ENCODE measurements at regions not wholly inside any gene's neighbourhood (a gene's known extent, or its start where the extent isn't known, plus 50 kb on each side); places are given as distances from the start of the nearest gene placed in this dataset.
A peak's percentile ranks its signal among the peaks of the same experiment; 100 is the strongest.

GRCh38 chr4:41318839-41319530, 62.3 kb downstream of the UCHL1 start:
- no peak for TF ChIP-seq CTCF (IDR thresholded peaks at IDR 0.05; ENCODE audit: control insufficient read depth, extremely low read depth, insufficient read depth)
- H3K4me3 ChIP-seq (ENCODE audit: low read depth, low read length), result peak overlapping the region; percentile 24; the same call in 1 of the 2 replicates
- DNase-seq (ENCODE audit: low read depth), result peak; percentile 99

GRCh38 chr4:41319553-41319952, 62.8 kb downstream of the UCHL1 start:
- peak; percentile 100 for DNase-seq (ENCODE audit: low read depth)
- TF ChIP-seq CTCF (IDR thresholded peaks at IDR 0.05; ENCODE audit: control insufficient read depth, extremely low read depth, insufficient read depth), result no peak
- H3K4me3 ChIP-seq (ENCODE audit: low read depth, low read length), result peak overlapping the region; percentile 24; the same call in 1 of the 2 replicates

- no peak for TF ChIP-seq CTCF (IDR thresholded peaks at IDR 0.05; ENCODE audit: control insufficient read depth, extremely low read depth, insufficient read depth)
- peak; percentile 67 for DNase-seq (ENCODE audit: low read depth)
- H3K4me3 ChIP-seq (ENCODE audit: low read depth, low read length), result no peak overlapping the region
Measured at GRCh38 chr4:41320278-41320677, 63.5 kb downstream of the UCHL1 start.

DNA sequence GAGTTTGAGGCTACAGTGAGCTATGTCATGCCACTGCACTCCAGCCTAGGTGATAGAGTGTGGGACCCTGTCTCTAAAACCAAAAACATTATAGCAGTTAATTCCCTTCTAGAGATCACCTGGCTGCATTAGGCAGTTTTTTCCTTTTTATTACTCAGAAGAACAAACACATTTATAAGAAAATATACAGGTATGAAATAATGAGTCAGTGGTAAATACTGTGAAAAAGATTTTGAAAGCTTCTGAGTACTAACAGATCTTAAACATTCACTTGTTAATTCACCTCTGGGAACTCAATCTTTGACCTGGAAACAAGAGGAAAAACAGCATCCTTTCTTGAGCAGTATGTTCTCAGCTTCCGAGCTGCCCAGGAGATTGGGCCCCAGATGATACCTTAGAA, 64.1 kb downstream of the UCHL1 start:
- peak; percentile 56 for DNase-seq (ENCODE audit: low read depth)
- TF ChIP-seq CTCF (IDR thresholded peaks at IDR 0.05; ENCODE audit: control insufficient read depth, extremely low read depth, insufficient read depth), result no peak
- H3K4me3 ChIP-seq (ENCODE audit: low read depth, low read length), result no peak overlapping the region

GRCh38 chr4:41321216-41321945, 64.7 kb downstream of the UCHL1 start:
- H3K4me3 ChIP-seq (ENCODE audit: low read depth, low read length), result no peak overlapping the region
- TF ChIP-seq CTCF (IDR thresholded peaks at IDR 0.05; ENCODE audit: control insufficient read depth, extremely low read depth, insufficient read depth), result no peak
- DNase-seq (ENCODE audit: low read depth), result no peak

DNA sequence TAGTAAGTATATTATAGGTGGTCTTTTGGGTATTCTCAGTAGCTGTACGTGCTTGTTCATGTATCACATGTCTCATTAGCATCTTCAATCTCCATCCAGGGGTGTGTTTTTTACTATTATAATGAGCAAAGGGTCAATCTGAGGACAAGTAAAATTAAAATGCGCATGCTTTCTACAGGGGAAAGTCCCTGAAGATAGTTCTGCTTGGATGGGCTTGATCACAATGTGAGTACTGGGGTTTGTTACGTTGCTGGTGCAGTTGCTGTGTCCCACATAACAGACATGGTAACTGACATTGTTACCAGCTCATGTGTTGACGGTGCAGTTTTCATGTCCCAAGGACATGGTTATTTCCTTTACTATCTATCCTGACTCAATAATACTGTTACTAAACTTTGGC, 65.9 kb downstream of the UCHL1 start:
- TF ChIP-seq CTCF (IDR thresholded peaks at IDR 0.05; ENCODE audit: control insufficient read depth, extremely low read depth, insufficient read depth), result no peak
- H3K4me3 ChIP-seq (ENCODE audit: low read depth, low read length), result no peak overlapping the region
- no peak for DNase-seq (ENCODE audit: low read depth)
